Stimulated activated CD8-positive, alpha-beta memory T cell treated with anti-CD3 and anti-CD28 coated beads, Interleukin-15, amount 100 ng/mL, for 48 hours (primary cell): ENCODE measurements at regions not wholly inside any gene's neighbourhood (a gene's known extent, or its start where the extent isn't known, plus 50 kb on each side); places are given as distances from the start of the nearest gene placed in this dataset.

Source experiments
- DNase-seq, 2 donors: peaks; one replicate each; pipeline ENCODE4 v3.0.0-alpha.2; 2020; ENCODE audit warnings: low read depth in 2 of 2

DNA sequence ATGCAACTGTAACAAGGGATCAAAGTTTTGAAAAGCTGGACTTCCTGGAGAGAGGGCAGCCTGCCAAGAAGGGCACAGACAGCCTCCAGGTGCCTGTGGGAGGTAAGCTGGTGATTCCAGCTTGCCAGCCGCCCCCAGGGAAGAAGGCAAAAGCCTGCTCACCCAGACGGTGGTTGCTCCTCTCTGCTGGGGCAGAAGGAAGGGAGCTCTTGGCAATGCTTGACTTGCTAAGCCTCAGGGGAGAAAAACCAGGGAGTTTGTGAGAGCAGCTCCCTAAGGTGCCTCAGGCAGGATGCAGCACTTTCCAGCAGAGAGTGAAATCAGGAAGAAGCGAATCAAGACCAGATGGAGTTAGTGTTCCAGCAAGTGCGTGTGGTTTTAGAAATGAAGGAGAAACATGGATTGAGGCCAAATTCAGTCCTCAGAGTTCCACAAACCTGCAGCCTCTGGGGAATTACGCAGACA lies 553.6 kb downstream of the BUD13 start:
- DNase-seq, result no peak

DNA sequence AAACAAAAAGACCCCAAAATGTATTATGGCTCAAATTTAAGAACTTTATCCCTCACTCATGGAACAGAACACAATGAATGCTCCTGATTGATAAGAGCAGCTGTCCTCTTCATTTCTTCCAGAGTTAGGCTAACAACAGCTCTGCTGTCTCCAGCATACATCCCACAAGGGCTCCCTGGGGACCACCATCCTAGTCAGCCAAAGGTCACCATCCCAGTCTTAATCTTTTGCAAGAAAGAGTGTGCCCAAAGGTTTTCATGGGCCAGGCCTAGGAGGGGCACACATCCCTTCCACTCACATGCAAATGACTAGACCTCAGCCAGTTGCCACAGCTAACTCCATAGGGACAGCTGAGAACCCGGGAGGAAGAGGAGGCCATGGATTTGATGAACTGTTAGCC lies 555.3 kb downstream of the BUD13 start:
- DNase-seq, result no peak

DNA sequence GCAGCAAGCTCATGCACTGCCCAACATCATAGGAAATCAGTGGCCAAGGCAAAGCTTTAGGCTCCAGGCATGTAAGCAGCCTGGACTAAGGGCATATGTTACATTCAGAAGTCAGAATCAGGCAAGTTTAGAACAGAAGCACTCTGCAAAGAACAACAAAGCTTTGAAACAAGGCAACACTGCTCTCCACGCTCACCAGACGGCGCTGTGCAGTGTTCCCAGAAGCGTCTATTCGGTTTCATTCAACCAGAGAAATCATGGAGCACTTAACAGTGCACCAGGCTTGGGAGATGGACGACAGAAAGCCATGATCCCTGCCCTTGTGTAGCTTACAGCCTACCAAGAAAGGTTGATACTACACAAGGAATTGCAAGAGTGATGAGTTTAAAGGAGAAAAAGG lies 555.8 kb downstream of the BUD13 start:
- DNase-seq, result no peak

DNA sequence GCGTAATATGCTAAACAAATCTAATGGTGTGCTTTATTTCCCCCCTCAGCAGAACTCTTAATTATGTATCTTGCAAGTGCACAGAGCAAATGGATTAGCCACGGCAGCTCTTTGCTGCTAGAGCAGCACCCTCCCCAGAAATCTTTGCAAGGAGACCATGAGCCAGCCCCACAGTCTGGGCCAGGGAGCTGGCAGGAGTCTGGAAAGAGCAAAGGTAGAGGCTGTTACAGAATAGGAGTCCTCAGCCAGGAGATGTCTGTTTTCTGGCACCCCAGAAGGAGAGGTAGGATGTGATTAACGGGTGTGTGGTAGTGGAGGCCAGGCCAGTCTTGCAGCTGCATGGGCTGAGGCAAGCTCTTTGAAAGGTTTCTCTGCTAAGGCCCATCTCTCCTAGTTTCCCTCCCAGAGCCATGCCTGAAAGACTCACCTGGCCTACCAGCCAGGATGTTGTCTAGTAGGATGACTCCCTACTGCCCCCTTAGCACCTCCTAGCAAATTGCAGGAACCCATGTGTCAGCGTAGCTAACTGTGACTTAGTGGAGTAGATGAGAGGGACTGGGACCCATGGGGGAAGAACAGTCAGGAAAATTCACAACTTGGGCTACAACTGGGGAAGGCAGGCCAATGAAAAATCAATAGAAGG lies 557.2 kb downstream of the BUD13 start:
- no peak for DNase-seq

DNA sequence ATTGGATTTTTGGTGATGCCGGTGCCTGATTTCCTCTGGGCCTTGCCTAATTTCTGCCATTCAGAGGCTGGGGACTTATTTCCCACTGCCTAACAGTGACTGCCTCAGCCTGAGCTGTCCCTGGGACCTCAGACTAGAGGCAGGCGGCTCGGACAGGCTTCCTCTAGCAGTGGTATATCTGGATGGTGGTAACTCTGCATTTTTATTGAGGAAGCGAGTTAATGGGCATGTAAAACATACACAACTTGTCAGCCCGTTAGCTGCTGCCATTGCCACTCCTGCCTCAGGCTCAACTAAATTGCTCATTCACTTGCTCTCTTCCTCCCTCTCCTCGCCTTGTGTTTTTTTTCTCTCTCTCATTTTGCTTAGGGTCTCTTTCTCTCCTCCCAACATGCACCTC lies 561.6 kb downstream of the BUD13 start:
- no peak for DNase-seq

DNA sequence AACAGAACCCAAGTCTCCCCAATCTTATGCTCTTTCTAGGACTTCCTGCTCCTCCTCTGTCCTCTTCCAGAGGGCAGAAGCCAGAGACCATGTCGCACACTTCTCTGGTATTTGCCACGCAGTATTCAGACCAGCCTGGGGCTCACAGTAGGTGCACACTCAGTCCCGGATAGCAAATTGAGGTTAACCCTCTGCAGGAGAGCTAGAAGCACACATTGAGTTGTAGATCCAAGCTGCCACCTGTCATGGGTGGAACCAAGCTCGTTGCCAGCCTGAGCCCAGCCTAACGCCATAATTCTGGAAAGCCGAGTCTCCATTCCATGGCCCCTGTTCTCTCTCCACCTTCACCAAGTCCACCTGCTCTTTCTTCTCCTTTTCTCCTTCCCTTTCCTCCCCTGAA lies 562.1 kb downstream of the BUD13 start:
- DNase-seq, result no peak

DNA sequence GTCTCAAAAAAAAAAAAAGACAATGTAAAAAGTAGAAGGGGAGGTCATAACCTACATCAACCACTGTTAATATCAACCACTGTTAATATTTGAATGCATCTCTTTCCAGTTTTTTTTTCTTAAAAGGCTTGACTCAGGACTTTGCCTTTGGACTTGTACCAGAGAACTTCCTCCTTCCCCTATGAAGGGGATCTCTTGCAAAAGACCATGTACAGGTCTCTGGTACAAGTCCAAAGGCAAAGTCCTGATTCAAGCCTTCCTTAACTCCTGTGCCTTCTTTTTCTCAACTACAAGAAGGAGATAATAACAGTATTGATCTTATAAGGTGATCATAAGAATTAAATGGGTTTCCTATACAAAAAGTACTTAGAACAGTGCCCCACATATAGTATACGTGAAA lies 563.5 kb downstream of the BUD13 start:
- DNase-seq, result no peak

DNA sequence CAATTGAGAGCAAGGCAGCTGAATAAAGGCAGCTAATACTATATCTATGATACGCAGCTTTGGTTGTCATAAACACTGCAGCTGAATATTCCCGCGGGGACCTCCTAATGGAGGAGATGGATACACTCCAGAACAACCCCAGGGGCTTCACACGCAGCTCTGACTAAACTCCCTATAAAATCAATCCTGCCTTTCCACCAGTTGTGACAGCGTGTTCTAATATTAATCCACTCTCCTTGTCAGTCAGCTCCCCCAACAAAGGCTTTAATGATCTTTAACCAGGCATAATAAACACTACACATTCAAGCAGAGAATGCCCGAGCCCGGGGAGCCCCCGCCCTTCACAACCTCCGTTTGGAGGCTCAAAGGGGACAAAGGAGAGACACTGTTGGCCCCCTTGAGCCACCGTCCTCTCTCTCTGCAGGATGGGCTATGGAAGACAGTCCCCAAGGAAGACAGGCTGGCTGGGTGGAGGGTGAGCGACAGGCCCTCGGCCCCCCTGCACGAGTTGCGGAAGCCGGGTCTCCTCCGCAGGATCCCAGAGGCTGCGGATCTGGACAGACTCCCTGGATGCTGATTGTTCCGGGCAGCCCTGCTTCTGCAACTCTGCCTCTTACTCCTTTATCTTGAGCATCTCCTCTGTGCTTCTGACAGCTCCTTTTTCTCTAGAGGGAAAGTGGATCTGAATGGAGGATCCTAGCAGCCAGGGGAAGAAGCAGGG lies 565.2 kb downstream of the BUD13 start:
- DNase-seq, result no peak

DNA sequence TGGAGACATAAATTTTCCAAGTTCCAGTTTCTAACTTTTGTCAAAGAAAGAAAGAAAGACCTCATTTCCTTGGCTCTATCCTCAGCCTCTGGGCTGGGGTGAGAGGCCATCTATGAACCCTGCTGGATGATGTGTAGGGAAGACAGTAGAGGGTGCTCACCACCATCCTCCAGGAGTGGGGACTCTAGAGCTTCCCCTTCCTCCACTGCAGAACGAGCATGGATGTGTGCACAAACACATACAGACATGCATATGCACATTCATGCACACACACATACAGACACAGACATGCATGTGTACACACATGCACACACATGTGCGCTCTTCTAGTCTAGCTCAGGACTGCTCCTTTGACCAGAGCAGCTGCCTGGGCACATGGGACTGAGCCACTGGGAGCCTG lies 565.8 kb downstream of the BUD13 start:
- DNase-seq, result no peak

DNA sequence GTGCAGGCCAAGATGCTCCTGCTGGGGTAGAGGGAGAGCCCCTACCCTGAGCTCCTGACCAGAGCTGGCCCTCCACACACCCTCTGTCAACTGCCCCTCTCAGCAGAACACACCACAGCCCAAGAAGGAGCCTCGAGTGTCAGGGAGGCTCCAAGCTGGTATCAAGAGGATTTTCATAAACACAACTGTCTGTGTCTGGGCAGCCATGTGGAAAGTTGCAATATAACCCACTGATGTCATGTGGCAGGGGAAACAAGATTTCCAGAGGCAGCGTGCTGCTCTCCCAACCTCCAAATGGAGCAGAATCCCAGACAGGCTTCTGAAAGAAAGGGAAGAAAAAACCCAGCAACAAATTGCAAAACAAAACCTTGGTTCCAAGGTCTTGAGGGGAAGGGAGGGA lies 569.9 kb downstream of the BUD13 start:
- DNase-seq, result no peak

DNA sequence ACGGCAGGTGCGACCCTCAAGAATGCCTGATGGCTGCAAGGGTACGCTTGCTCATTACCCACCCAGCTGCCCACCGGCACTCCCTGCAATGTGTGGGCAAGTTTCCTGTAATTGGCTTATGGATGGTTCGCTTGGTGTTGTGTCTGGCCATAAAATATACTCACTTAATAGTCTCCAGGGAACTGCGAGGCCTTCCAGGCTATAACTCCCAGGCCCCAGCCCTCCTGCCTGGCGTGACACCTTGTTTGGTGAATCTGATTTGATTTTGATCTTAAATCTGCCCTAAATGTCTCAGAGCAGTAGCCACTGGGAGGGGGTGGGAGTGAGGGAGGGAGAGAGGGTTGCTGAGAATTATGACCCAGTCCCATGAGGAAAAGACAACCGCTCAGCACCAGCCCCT lies 572.2 kb downstream of the BUD13 start:
- no peak for DNase-seq

DNA sequence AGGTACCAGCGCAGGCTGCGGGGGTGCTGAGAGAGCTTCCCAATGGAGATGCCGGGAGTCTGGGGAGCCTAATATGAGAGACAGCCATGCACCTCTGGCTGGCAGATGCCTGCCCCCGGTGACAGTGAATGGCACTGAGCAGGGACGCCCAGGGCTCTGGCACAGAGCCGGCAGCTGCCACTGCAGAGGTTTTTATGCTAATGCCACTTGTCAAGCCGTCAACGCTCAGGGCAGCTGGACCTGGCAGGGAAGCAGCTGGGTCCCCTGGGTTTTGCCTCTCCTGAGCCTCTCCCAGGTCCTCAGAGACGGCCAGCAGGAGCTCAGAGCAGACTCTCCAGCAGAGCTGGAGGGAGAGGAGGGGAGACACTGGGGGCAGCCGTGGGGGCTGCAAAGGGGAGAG lies 573.6 kb downstream of the BUD13 start:
- no peak for DNase-seq

DNA sequence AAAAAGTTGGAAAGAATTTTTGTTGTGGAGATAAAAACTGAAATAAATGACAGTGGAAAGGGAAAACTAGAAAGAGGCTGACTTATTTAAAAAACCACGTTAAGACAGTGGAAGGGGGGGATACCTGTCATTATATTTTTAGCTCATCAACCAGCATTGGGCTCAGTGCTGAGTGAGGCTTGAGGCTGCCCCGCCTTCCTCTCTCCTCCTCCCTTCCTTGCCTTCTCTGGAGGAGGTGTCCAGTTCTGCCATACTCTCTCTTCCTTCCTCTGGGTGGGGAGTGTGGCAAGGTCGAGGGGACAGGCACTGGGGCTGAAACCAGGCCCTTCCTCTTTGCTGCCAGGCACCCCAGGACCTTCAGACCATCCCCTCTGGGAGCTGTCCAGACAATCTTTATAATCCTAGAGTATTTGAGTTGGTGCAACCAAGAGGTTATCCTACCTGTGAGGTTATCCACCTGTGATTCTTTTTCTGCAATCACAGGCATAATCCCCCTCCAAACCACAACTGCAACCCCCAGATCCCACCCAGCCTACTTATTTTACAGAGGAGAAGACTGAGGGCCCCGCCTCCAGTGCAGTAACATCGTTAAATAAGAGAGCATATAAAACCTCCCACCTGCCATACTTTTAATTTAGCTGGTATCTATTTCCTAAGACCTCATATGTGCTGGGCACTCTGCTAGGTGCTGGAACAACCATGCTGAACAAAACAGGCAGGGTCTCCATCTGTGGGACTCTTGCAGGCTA lies 578.5 kb downstream of the BUD13 start:
- no peak for DNase-seq

DNA sequence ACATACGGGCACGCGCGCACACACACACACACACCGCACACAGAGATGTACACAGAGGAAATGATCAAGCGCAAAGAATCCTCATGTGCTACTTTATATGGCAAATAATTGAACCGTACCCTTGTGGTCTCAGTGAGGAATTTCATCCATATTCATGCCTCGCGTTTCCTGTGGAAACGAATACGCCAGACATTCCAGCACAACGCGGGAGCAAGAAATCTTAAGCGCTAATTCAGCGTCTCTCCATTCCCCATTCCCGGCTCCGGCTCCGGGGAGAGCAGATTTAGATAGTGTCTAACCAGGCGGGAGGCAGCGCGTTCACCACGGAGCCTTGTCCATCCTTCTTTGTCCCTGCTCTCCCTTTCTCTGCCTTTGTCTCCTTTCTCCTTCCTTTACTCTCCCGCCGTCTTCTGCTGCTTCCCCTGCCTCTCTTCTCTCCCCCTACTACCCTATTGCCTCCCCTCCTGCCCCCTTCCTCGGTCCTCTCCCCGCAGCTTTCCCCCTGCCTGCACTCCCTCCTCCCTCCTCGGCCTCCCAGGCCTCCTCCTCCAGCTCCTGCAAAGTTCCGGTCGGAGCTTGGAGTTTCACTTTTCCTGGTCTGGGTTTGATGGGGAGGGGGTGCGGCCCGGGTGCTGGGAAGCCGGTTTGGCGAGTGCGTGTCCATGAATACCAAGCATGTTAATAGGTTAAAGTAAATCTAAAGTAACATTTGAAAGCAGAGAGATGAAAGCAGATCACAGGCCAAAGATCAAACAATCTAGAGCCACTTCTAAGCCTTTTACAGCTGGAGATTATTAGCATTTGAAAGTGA lies 579.3 kb downstream of the BUD13 start:
- DNase-seq, result no peak

DNA sequence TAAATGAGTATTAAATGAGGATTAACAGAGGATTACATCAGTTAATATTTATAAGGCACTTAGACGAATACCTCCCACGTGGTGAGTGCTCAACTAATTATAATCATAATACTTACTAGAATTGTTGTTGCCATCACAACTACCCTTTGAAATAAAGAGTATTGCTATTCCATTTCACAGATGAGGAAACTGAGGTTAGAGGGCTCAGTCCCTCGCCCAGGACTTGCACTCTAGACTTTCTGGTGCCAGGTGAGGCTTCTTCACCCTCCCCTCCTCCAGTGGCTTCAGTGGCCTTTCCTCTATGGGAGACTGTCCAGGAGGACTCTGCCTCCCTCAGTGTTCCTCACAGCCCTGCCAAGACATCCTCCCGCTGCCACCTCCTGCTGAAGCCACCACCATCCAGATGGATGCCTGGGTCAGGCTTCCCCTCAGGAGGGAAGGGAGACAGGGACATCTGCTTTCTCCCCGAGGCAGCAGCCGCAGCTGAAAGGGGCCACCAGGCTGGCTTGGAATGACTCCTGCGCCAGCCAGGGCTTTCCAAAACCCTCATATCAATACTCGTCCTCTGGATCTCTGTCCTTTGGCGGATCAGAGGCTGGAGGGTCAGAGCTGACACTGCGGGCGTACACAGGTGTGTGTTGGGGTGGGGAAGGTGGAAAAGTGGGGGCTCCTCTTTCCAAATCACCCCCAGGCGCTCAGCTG lies 580.1 kb downstream of the BUD13 start:
- DNase-seq, result no peak

DNA sequence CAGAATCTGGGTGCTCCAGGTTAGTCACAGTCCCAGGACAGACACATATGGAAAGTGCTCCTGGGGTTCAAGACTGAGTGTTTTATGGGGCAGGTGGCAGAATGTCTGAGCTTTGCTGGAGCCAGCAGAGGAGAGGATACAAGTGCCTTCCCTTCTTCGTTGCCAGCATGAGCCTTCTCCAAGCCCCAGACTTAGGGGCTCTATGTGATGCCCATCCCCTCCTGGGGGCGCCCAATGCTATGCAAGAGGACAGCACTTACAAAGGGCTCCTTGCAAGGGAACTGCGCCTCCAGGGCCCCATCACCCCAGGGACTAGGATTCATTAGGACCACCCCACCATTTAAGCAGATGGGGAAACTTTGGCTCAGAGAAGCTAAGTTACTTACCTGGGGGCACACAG lies 581.9 kb downstream of the BUD13 start:
- no peak for DNase-seq

DNA sequence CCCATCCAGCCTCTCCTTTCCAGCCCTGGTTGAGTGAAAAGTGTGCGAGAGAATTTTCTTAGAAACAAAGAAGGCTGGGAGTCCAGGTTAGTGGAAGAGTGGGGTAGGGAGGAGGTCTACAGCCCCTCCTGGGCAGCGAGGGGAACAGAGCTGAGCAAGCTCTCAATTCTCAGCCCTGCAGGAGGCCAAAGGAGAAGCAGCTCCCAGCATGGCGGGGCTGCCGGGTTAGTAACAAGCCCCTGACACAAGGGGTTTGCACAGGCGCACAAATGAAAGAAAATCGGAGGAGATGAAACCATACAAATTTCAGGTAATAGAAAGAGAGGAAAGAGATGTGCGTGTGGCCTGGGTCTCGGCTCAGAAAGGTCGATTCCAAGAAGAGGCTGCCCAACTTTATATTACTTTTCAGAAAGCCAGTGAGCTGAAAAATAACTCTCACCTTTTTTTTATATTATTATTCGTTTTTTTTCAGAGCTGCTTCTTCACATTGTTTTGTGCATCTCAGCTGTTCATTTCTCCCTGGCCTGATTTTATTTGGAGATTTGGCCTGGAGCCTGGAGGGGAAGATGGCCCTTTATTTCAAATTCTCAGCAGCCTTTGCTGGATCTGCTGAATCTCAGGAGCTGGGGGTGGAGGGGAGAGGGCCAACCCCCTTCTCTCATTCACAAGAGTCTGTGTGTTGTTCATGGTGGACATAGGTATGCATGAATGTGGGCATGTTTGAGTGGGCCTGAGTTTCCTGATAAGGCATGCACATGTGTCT lies 583.2 kb downstream of the BUD13 start:
- DNase-seq, result no peak

DNA sequence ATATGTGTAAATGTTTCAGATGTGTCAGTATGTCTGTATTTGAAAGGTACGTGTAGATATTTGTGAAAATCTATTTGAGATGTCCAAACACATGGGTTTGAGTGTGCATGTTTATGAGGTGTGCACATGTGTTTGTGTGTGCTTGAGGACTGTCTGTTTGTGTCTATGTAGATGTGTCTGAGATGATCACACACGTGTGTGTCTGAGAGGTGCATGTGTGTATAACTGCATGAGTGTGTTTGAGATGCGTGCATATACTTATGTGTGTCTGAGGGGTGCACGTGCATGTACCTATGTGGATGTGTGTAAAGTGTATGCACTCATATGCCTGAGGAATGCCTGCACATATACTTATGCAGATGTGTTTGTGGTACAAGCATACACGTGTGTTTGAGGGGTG lies 584.4 kb downstream of the BUD13 start:
- no peak for DNase-seq

DNA sequence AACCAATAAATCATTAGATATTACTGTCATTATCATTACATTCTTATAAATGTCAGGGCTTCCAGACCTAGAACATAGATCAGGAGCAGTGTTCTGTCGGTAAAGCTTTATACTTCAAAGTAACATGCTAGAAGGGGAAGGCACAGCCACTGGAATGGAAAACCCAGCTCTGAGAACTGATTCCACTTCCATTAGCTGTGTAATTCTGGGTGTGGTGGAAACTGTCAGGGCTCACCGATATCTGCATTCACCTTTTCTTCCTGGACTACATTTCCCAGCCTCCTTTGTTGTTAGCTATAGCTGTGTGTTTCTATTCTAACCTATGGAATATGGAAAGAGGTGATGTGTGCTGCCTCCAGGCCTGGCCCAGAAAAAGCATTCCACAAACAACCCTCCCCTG lies 585.8 kb downstream of the BUD13 start:
- no peak for DNase-seq

DNA sequence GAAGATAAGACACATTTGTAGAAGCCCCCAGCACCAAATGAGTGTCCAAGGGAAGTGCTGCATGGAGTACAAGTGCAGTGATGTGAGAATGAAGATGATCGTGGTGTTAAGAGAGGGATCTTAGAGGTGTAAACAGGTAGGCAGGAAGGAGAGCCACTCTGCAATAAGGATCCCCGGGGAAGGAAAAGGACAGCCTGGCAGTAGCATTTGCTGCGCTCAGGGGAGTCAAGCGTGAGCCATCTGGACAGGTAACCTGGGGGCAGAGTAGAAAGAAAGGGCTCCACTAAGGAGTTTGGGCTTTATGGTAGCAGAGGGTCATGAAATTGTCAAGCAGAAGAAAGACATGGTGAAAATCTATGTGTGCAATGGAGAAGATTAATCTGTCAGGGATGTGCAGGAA lies 587.2 kb downstream of the BUD13 start:
- no peak for DNase-seq

DNA sequence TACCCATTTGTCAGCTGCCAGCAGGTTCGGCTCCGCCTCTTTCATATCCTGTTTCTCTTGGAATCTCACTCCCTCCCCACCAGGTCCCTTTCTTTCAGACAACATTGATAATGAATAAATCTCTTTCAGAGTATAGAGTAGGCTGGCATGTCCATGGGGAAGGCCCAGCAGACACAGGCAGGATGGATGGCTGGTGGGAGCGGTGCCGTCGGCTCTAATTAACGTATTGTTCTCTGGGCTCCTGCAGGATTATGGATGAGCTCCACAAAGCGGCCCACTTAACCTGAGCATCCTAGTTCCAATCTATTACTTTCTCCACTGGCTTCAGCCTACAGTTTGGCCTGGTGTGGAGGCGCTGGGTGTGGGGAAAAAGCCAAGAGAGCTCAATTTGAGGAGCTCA lies 588.0 kb downstream of the BUD13 start:
- DNase-seq, result no peak
